HCEC 1CT (cell line): ENCODE measurements at regions not wholly inside any gene's neighbourhood (a gene's known extent, or its start where the extent isn't known, plus 50 kb on each side); places are given as distances from the start of the nearest gene placed in this dataset.
"Not testable (repeated sequence)": the region's sequence is repeated elsewhere in the genome, so short reads cannot be mapped to it uniquely, and the experiment has no call there.

Source experiments
- DNase-seq: peaks from one replicate; pipeline ENCODE4 v3.0.0-alpha.2; 2017

GRCh38 chr5:98328015-98328414 lies 445.4 kb upstream of the RGMB start:
- DNase-seq, result no peak

- no peak for DNase-seq
Observed at GRCh38 chr5:98330871-98331270, 442.6 kb upstream of the RGMB start.

DNA sequence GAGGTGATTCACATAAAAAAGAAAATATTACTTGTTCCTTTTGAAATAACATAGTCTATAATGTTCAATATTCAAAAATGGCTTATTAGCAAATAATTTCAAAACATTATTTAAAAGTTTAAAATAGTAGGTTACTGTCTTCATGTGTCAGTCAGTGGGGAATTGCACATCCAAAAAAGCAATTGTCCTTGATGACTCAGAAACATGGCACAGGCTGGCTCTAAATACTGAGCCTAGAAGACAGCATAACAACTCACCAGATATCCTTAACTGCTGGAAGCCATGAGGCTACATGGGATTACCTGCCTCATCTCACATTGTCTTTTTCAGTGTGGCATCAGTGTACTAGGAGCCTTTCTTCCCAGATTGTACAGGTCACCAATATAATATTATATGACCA lies 439.5 kb upstream of the RGMB start:
- DNase-seq, result no peak

- DNase-seq, result no peak
Observed at GRCh38 chr5:98334946-98335345, 438.5 kb upstream of the RGMB start.

GRCh38 chr5:98339141-98339848 lies 434.2 kb upstream of the RGMB start:
- no peak for DNase-seq

GRCh38 chr5:98341038-98342032 lies 432.1 kb upstream of the RGMB start:
- peak; percentile 99 for DNase-seq

DNA sequence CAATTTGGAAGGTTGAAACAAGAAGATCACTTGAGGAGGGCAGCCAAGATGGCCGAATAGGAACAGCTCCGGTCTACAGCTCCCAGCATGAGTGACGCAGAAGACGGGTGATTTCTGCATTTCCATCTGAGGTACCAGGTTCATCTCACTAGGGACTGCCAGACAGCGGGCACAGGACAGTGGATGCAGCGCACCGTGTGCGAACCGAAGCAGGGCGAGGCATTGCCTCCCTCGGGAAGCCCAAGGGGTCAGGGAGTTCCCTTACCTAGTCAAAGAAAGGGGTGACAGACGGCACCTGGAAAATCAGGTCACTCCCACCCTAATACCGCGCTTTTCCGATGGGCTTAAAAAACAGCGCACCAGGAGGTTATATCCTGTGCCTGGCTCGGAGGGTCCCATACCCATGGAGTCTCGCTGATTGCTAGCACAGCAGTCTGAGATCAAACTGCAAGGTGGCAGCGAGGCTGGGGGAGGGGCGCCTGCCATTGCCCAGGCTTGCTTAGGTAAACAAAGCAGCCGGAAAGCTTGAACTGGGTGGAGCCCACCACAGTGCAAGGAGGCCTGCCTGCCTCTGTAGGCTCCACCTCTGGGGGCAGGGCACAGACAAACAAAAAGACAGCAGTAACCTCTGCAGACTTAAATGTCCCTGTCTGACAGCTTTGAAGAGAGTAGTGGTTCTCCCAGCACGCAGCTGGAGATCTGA lies 430.4 kb upstream of the RGMB start:
- DNase-seq, result not testable (repeated sequence)

DNA sequence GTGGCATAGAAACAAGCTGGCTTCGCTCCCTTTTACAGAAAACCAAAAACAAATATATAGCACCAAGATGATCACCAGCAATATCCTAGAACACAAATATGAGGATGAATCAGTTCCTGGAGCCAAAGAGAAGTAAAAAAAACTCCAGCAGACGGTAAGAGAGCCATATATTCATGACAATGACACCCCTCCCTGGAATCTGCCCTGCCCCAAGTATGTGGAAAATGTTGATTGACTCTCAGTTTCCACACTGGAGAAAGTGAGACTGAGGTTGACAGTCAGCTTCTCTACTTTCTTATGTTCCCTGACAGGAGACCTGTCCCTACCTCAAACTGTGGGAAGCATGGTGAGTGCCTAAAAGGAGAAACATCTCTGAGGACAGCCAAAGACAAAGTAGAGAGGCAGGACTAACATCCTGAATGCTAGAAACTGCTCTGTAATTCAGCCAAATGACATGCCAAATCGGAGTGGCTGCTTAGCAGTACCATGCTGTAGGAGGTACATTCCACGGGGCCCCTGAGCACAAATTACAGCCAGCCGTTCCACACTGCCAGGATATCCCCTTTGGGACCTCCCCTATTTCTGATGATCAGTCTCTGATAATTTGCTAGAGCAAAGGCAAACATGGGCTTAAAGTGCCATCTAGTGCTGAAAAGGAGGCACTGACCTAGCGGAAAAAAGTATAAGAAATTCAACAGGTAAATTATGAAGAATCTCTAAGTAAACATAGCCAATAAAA lies 424.0 kb upstream of the RGMB start:
- peak; percentile 91 for DNase-seq

- no peak for DNase-seq
Observed at GRCh38 chr5:98349990-98350365, 423.5 kb upstream of the RGMB start.

DNA sequence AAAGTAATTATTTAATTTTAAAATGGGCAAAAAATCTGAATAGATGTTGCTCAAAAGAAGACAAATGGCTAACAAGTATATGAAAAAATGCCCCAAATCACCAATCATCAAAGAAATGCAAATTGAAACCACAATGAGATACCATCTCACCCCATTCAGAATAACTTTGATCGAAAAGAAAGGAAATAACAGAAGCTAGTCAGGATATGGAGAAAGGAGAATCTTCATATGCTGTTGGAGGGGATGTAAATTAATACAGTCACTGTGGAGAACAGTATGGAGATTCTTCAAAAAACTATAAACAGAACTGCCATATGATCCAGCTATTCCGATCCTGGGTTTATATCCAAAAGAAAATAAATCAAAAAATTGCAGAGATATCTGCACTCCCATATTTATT lies 418.5 kb upstream of the RGMB start:
- DNase-seq, result no peak

DNA sequence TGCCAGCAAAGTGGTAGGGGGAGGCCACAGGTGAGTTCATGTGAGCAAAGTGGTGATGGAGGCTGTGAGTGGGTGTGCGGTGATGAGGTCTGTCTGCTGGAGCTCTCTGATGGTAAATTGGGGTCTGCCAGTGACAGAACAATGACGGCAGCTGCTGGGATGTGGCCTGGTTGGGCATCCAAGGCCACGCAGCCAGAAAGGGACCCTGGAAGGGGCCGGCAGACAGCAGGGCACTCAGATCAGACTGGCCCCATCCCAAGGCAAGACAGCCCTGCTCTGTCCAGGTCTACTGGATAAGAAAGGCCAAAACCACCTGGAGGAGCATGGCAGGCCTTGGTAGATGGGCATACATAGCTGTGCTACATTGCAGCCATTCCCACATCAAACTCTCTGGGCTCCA lies 412.9 kb upstream of the RGMB start:
- DNase-seq, result no peak

DNA sequence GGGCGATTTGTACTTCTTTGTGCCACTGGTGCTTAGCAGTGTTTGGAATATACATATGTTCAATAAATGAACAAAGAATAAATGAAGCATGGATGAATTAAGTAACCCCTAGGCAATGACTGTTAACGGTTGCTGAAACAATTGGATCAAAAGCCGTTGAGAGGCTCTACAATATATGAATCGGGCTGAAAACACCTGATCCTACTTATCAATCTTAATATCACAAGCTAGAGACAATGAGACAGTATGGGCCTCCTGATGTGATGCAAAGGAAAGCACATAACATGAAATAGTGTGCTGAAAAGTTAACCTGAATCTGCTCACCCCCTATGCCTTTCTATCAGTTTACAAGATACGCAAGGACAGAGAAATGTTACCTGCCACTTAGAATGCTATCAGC lies 410.3 kb upstream of the RGMB start:
- no peak for DNase-seq

DNA sequence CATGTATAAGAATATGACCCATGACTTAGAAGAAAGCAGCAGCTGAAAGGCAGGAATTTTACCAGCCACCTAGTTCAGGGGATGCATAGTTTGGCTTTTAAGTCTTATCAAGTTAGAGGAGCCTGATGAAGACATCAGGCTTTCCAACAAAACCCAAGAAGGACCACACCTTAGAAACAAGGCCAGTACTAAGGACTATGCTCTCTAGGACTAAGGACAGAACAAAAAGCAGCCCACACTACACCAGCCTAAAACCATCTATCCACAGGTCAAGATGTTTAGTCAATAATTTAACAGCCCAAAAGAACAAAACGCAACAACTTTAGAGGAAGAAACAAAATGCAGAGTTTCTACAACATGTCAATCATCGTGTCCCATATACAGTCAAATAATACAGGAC lies 408.9 kb upstream of the RGMB start:
- DNase-seq, result no peak

- no peak for DNase-seq
Observed at GRCh38 chr5:98365126-98365525, 408.3 kb upstream of the RGMB start.

DNA sequence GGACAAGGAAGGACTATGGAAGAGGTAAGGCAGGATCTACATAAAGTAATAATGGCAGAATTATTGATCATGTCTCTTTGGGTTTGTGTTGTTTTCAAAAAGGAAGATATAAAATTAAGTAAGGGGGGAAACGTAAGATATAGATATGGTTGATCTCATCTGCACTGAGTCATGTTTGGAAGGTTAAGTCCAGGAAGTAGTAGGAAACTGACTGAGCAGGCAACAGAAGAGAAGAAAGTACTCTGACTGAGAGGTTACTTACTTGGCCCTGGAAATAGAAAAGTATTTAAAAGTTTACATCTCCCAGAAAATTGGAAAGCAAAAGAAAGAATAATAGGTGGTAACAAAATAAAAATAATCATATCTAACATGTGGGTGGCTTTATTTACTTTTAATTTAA lies 405.3 kb upstream of the RGMB start:
- DNase-seq, result peak; percentile 21

- no peak for DNase-seq
Observed at GRCh38 chr5:98372351-98372750, 401.1 kb upstream of the RGMB start.

GRCh38 chr5:98391921-98392625 lies 381.4 kb upstream of the RGMB start:
- no peak for DNase-seq

- DNase-seq, result not testable (repeated sequence)
Observed at GRCh38 chr5:98393205-98393604, 380.3 kb upstream of the RGMB start.

GRCh38 chr5:98397081-98397480 lies 376.4 kb upstream of the RGMB start:
- no peak for DNase-seq

GRCh38 chr5:98398465-98398864 lies 375.0 kb upstream of the RGMB start:
- no peak for DNase-seq

DNA sequence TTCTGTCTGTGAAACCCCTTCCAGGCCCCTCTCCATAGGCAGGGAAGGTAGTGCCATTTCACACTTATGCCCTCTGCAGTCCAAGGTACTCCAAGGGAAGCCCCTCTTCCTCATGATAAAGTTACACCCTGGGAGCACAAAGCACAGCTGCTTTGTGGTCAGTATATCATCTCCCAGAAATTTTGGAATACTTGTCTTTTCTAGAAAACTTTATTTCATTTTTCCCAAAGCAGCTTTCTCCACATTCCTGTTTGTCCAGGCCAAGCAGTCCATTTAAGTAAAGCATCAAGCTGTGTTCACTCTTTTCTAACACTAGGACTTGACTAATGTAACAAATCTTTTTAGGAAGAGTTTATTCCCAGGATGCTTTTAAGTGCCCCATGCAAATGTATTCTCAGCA lies 371.8 kb upstream of the RGMB start:
- no peak for DNase-seq

GRCh38 chr5:98402130-98402529 lies 371.3 kb upstream of the RGMB start:
- DNase-seq, result no peak
